ENCODE measurements at regions not wholly inside any gene's neighbourhood (a gene's known extent, or its start where the extent isn't known, plus 50 kb on each side); places are given as distances from the start of the nearest gene placed in this dataset.
A peak's percentile ranks its signal among the peaks of the same experiment; 100 is the strongest.

- Histone ChIP-seq H3K4me3 (ENCODE audit: low read depth, low read length) (no peak overlapping the region), H3K27me3 (ENCODE audit: control insufficient read depth, insufficient read depth, low read length) (no peaks in the 10 kb centered on the region), H3K27ac (ENCODE audit: low read depth, low read length) (no peak overlapping the region), H3K9ac (ENCODE audit: low read depth, low read length) (no peak overlapping the region), H3K9me3 (ENCODE audit: control insufficient read depth, insufficient read depth, low read length) (no peaks in the 10 kb centered on the region), H3K36me3 (ENCODE audit: control insufficient read depth, insufficient read depth, low read length) (no peaks in the 10 kb centered on the region), H3K4me1 (ENCODE audit: control insufficient read depth, insufficient read depth, low read length) (peaks cover 9% of the 10 kb centered on the region; the same call in 1 of the 2 replicates)
These were observed 156.0 kb upstream of the SALL1 start for GRCh38 chr16:51306886-51307595.

- no peak overlapping the region for H3K27ac ChIP-seq (ENCODE audit: low read depth, low read length)
- peaks cover 9% of the 10 kb centered on the region; the same call in 1 of the 2 replicates for H3K4me1 ChIP-seq (ENCODE audit: control insufficient read depth, insufficient read depth, low read length)
- no peak overlapping the region for H3K4me3 ChIP-seq (ENCODE audit: low read depth, low read length)
- H3K9me3 ChIP-seq (ENCODE audit: control insufficient read depth, insufficient read depth, low read length), result no peaks in the 10 kb centered on the region
- H3K9ac ChIP-seq (ENCODE audit: low read depth, low read length), result no peak overlapping the region
- no peaks in the 10 kb centered on the region for H3K27me3 ChIP-seq (ENCODE audit: control insufficient read depth, insufficient read depth, low read length)
- H3K36me3 ChIP-seq (ENCODE audit: control insufficient read depth, insufficient read depth, low read length), result no peaks in the 10 kb centered on the region
These were observed 155.0 kb upstream of the SALL1 start for GRCh38 chr16:51306116-51306515.

- no peak overlapping the region for H3K27ac ChIP-seq (ENCODE audit: low read depth, low read length)
- H3K27me3 ChIP-seq (ENCODE audit: control insufficient read depth, insufficient read depth, low read length), result no peaks in the 10 kb centered on the region
- H3K9me3 ChIP-seq (ENCODE audit: control insufficient read depth, insufficient read depth, low read length), result no peaks in the 10 kb centered on the region
- peaks cover 9% of the 10 kb centered on the region; the same call in 1 of the 2 replicates for H3K4me1 ChIP-seq (ENCODE audit: control insufficient read depth, insufficient read depth, low read length)
- no peak overlapping the region for H3K9ac ChIP-seq (ENCODE audit: low read depth, low read length)
- no peaks in the 10 kb centered on the region for H3K36me3 ChIP-seq (ENCODE audit: control insufficient read depth, insufficient read depth, low read length)
- no peak overlapping the region for H3K4me3 ChIP-seq (ENCODE audit: low read depth, low read length)
These were observed 154.3 kb upstream of the SALL1 start for GRCh38 chr16:51305337-51305736.

- peaks cover 9% of the 10 kb centered on the region; the same call in 1 of the 2 replicates for H3K9me3 ChIP-seq (ENCODE audit: control insufficient read depth, insufficient read depth, low read length)
- no peak overlapping the region for H3K27ac ChIP-seq (ENCODE audit: low read depth, low read length)
- no peak overlapping the region for H3K4me3 ChIP-seq (ENCODE audit: low read depth, low read length)
- H3K9ac ChIP-seq (ENCODE audit: low read depth, low read length), result no peak overlapping the region
- 0 out of 2 replicates have a peak, but pooled peaks cover 2% of the 10 kb centered on the region for H3K4me1 ChIP-seq (ENCODE audit: control insufficient read depth, insufficient read depth, low read length)
- H3K27me3 ChIP-seq (ENCODE audit: control insufficient read depth, insufficient read depth, low read length), result no peaks in the 10 kb centered on the region
- no peaks in the 10 kb centered on the region for H3K36me3 ChIP-seq (ENCODE audit: control insufficient read depth, insufficient read depth, low read length)
These were observed 151.0 kb upstream of the SALL1 start for GRCh38 chr16:51302042-51302441.

- H3K9me3 ChIP-seq (ENCODE audit: control insufficient read depth, insufficient read depth, low read length), result peaks cover 9% of the 10 kb centered on the region; the same call in 1 of the 2 replicates
- no peaks in the 10 kb centered on the region for H3K27me3 ChIP-seq (ENCODE audit: control insufficient read depth, insufficient read depth, low read length)
- H3K27ac ChIP-seq (ENCODE audit: low read depth, low read length), result no peak overlapping the region
- no peaks in the 10 kb centered on the region for H3K36me3 ChIP-seq (ENCODE audit: control insufficient read depth, insufficient read depth, low read length)
- H3K9ac ChIP-seq (ENCODE audit: low read depth, low read length), result no peak overlapping the region
- H3K4me1 ChIP-seq (ENCODE audit: control insufficient read depth, insufficient read depth, low read length), result no peaks in the 10 kb centered on the region
- no peak overlapping the region for H3K4me3 ChIP-seq (ENCODE audit: low read depth, low read length)
These were observed 147.7 kb upstream of the SALL1 start for GRCh38 chr16:51298800-51299199.

GRCh38 chr16:51290442-51291285 lies 139.6 kb upstream of the SALL1 start:
- peak overlapping the region; percentile 39 for H3K4me3 ChIP-seq (ENCODE audit: low read depth, low read length)
- H3K27me3 ChIP-seq (ENCODE audit: control insufficient read depth, insufficient read depth, low read length), result no peaks in the 10 kb centered on the region
- H3K9me3 ChIP-seq (ENCODE audit: control insufficient read depth, insufficient read depth, low read length), result no peaks in the 10 kb centered on the region
- peaks cover 24% of the 10 kb centered on the region for H3K4me1 ChIP-seq (ENCODE audit: control insufficient read depth, insufficient read depth, low read length)
- H3K36me3 ChIP-seq (ENCODE audit: control insufficient read depth, insufficient read depth, low read length), result no peaks in the 10 kb centered on the region
- peak overlapping the region; percentile 88 for H3K27ac ChIP-seq (ENCODE audit: low read depth, low read length)
- no peak overlapping the region for H3K9ac ChIP-seq (ENCODE audit: low read depth, low read length)

- H3K9ac ChIP-seq (ENCODE audit: low read depth, low read length), result no peak overlapping the region
- no peak overlapping the region for H3K27ac ChIP-seq (ENCODE audit: low read depth, low read length)
- H3K36me3 ChIP-seq (ENCODE audit: control insufficient read depth, insufficient read depth, low read length), result no peaks in the 10 kb centered on the region
- H3K4me1 ChIP-seq (ENCODE audit: control insufficient read depth, insufficient read depth, low read length), result peaks cover 24% of the 10 kb centered on the region
- H3K4me3 ChIP-seq (ENCODE audit: low read depth, low read length), result no peak overlapping the region
- H3K9me3 ChIP-seq (ENCODE audit: control insufficient read depth, insufficient read depth, low read length), result no peaks in the 10 kb centered on the region
- H3K27me3 ChIP-seq (ENCODE audit: control insufficient read depth, insufficient read depth, low read length), result no peaks in the 10 kb centered on the region
These were observed 138.3 kb upstream of the SALL1 start for GRCh38 chr16:51289336-51289735.

GRCh38 chr16:51287121-51287755 lies 136.2 kb upstream of the SALL1 start:
- H3K27me3 ChIP-seq (ENCODE audit: control insufficient read depth, insufficient read depth, low read length), result no peaks in the 10 kb centered on the region
- H3K9me3 ChIP-seq (ENCODE audit: control insufficient read depth, insufficient read depth, low read length), result no peaks in the 10 kb centered on the region
- no peak overlapping the region for H3K4me3 ChIP-seq (ENCODE audit: low read depth, low read length)
- no peaks in the 10 kb centered on the region for H3K36me3 ChIP-seq (ENCODE audit: control insufficient read depth, insufficient read depth, low read length)
- peaks cover 24% of the 10 kb centered on the region for H3K4me1 ChIP-seq (ENCODE audit: control insufficient read depth, insufficient read depth, low read length)
- no peak overlapping the region for H3K9ac ChIP-seq (ENCODE audit: low read depth, low read length)
- no peak overlapping the region for H3K27ac ChIP-seq (ENCODE audit: low read depth, low read length)

GRCh38 chr16:51286272-51286671 lies 135.2 kb upstream of the SALL1 start:
- no peak overlapping the region for H3K4me3 ChIP-seq (ENCODE audit: low read depth, low read length)
- H3K36me3 ChIP-seq (ENCODE audit: control insufficient read depth, insufficient read depth, low read length), result no peaks in the 10 kb centered on the region
- no peak overlapping the region for H3K27ac ChIP-seq (ENCODE audit: low read depth, low read length)
- no peaks in the 10 kb centered on the region for H3K9me3 ChIP-seq (ENCODE audit: control insufficient read depth, insufficient read depth, low read length)
- H3K4me1 ChIP-seq (ENCODE audit: control insufficient read depth, insufficient read depth, low read length), result peaks cover 18% of the 10 kb centered on the region
- H3K9ac ChIP-seq (ENCODE audit: low read depth, low read length), result no peak overlapping the region
- no peaks in the 10 kb centered on the region for H3K27me3 ChIP-seq (ENCODE audit: control insufficient read depth, insufficient read depth, low read length)

- Histone ChIP-seq H3K4me3 (ENCODE audit: low read depth, low read length) (no peak overlapping the region), H3K4me1 (ENCODE audit: control insufficient read depth, insufficient read depth, low read length) (no peaks in the 10 kb centered on the region), H3K36me3 (ENCODE audit: control insufficient read depth, insufficient read depth, low read length) (no peaks in the 10 kb centered on the region), H3K9ac (ENCODE audit: low read depth, low read length) (no peak overlapping the region), H3K27me3 (ENCODE audit: control insufficient read depth, insufficient read depth, low read length) (no peaks in the 10 kb centered on the region), H3K9me3 (ENCODE audit: control insufficient read depth, insufficient read depth, low read length) (no peaks in the 10 kb centered on the region), H3K27ac (ENCODE audit: low read depth, low read length) (no peak overlapping the region)
These were observed 125.3 kb upstream of the SALL1 start for GRCh38 chr16:51276336-51276735.

- H3K27ac ChIP-seq (ENCODE audit: low read depth, low read length), result no peak overlapping the region
- no peaks in the 10 kb centered on the region for H3K27me3 ChIP-seq (ENCODE audit: control insufficient read depth, insufficient read depth, low read length)
- H3K9me3 ChIP-seq (ENCODE audit: control insufficient read depth, insufficient read depth, low read length), result no peaks in the 10 kb centered on the region
- no peak overlapping the region for H3K4me3 ChIP-seq (ENCODE audit: low read depth, low read length)
- H3K36me3 ChIP-seq (ENCODE audit: control insufficient read depth, insufficient read depth, low read length), result no peaks in the 10 kb centered on the region
- H3K4me1 ChIP-seq (ENCODE audit: control insufficient read depth, insufficient read depth, low read length), result no peaks in the 10 kb centered on the region
- no peak overlapping the region for H3K9ac ChIP-seq (ENCODE audit: low read depth, low read length)
These were observed 121.3 kb upstream of the SALL1 start for GRCh38 chr16:51272420-51272819.

All from HUES48 (cell line).